ENCODE measurements at regions not wholly inside any gene's neighbourhood (a gene's known extent, or its start where the extent isn't known, plus 50 kb on each side); places are given as distances from the start of the nearest gene placed in this dataset.

GRCh38 chr20:57819691-57820380 lies 110.0 kb upstream of the PMEPA1 start:
- H3K4me3 ChIP-seq, result no peak overlapping the region
- TF ChIP-seq POLR2A (IDR thresholded peaks at IDR 0.05; ENCODE audit: low read depth), result no peak
- no peak for TF ChIP-seq EP300 (IDR thresholded peaks at IDR 0.05)
- no peak for TF ChIP-seq POLR2AphosphoS5 (IDR thresholded peaks at IDR 0.05)
- TF ChIP-seq, protein P1, sequence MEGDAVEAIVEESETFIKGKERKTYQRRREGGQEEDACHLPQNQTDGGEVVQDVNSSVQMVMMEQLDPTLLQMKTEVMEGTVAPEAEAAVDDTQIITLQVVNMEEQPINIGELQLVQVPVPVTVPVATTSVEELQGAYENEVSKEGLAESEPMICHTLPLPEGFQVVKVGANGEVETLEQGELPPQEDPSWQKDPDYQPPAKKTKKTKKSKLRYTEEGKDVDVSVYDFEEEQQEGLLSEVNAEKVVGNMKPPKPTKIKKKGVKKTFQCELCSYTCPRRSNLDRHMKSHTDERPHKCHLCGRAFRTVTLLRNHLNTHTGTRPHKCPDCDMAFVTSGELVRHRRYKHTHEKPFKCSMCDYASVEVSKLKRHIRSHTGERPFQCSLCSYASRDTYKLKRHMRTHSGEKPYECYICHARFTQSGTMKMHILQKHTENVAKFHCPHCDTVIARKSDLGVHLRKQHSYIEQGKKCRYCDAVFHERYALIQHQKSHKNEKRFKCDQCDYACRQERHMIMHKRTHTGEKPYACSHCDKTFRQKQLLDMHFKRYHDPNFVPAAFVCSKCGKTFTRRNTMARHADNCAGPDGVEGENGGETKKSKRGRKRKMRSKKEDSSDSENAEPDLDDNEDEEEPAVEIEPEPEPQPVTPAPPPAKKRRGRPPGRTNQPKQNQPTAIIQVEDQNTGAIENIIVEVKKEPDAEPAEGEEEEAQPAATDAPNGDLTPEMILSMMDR (IDR thresholded peaks at IDR 0.05), result no peak
- intact Hi-C loops (cut with DNase I), result no loop called here
- H3K36me3 ChIP-seq, result no peaks in the 10 kb centered on the region
- no peak overlapping the region for H3K27ac ChIP-seq (replicated peaks in 1 of 4)
- no peaks in the 10 kb centered on the region for H3K9me3 ChIP-seq
- peaks cover 0 to 8% (median 0%) of the 10 kb centered on the region in 4 donors for H3K4me1 ChIP-seq
- H3K27me3 ChIP-seq, result peaks cover 0 to 20% (median 0%) of the 10 kb centered on the region in 4 donors
- DNase-seq (ENCODE audit: extremely low spot score), result no peak
- 65% methylated on average over 4 of the region's 4 CpGs for WGBS

GRCh38 chr20:57819291-57819690 lies 109.5 kb upstream of the PMEPA1 start:
- Histone ChIP-seq H3K9me3 (no peaks in the 10 kb centered on the region), H3K36me3 (no peaks in the 10 kb centered on the region), H3K4me3 (no peak overlapping the region), H3K27me3 (peaks cover 0 to 20% (median 0%) of the 10 kb centered on the region in 4 donors), H3K4me1 (peaks cover 0 to 8% (median 0%) of the 10 kb centered on the region in 4 donors), H3K27ac (replicated peaks in 1 of 4) (no peak overlapping the region)
- DNase-seq (ENCODE audit: extremely low spot score), result no peak
- WGBS, result 95% methylated on average over 11 of the region's 11 CpGs
- TF ChIP-seq POLR2A (IDR thresholded peaks at IDR 0.05; ENCODE audit: low read depth) (no peak), POLR2AphosphoS5 (IDR thresholded peaks at IDR 0.05) (no peak), EP300 (IDR thresholded peaks at IDR 0.05) (no peak)
- TF ChIP-seq, protein P1 (IDR thresholded peaks at IDR 0.05), result no peak
- intact Hi-C loops (cut with DNase I), result no loop called here

DNA sequence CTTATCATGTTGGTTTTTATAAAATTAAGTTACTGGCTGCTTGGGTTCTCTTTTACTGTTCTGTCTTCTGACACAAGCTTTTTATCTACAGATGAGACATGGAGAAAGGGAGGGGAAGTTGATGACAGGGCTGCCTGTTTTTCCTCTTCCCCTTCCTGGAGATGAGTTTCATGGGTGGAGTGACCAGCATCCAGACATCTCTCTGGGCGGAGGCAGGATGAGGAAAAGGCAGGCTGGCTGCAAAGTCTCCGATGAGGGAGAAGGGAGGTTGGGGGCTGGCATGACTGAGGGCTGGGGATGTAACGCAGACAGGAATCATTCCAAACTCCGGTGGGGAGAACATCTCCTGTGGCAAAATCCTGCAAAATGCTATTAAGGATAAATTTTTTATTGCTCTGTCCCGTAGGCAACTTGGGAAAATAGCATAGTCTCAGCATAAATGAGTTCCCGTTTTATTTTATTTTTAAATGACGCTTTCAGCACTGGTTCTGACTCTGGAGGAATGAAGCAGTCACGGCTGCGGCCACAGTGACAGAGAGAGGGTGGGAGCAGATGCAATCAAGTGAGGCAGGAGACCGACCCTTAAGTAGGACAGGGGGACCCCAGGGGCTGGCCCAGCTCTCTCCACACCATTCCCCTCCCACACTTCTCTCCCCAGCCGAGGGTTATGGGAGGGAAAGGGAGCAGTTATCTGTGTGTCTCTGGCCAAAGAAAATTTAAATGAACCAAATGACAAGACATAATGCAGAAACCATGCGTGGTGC lies 108.8 kb upstream of the PMEPA1 start:
- intact Hi-C loops (cut with DNase I), result no loop called here
- Histone ChIP-seq H3K4me1 (peaks cover 0 to 8% (median 0%) of the 10 kb centered on the region in 4 donors), H3K4me3 (no peak overlapping the region), H3K36me3 (no peaks in the 10 kb centered on the region), H3K9me3 (no peaks in the 10 kb centered on the region), H3K27ac (replicated peaks in 1 of 4) (no peak overlapping the region), H3K27me3 (peaks cover 0 to 20% (median 0%) of the 10 kb centered on the region in 4 donors)
- WGBS, result 78% methylated on average over 12 of the region's 12 CpGs
- DNase-seq (ENCODE audit: extremely low spot score), result no peak
- TF ChIP-seq POLR2AphosphoS5 (IDR thresholded peaks at IDR 0.05) (no peak), POLR2A (IDR thresholded peaks at IDR 0.05; ENCODE audit: low read depth) (no peak), EP300 (IDR thresholded peaks at IDR 0.05) (no peak)
- TF ChIP-seq, protein P1 (IDR thresholded peaks at IDR 0.05), result no peak

DNA sequence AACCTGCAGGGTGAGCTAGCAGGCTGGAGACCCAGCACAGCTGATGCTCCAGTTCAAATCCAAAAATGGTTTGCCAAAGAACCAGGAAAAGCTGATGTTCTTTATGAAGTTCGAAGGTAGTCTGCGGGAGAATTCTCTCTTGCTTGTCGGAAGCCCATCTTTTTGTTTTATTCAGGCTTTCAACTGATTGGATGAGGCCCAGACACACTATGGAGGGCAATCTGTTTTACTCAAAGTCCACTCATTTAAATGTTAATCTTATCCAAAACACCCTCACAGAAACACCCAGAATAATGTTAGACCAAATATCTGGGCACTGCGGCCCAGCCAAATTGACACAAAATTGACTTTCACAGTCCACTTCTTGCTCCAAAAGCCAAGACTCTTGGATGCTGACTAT lies 105.6 kb upstream of the PMEPA1 start:
- H3K36me3 ChIP-seq, result no peaks in the 10 kb centered on the region
- H3K9me3 ChIP-seq, result no peaks in the 10 kb centered on the region
- no peak overlapping the region for H3K27ac ChIP-seq (replicated peaks in 1 of 4)
- peaks cover 0 to 7% (median 0%) of the 10 kb centered on the region in 4 donors for H3K27me3 ChIP-seq
- WGBS, result 72% methylated on average over 4 of the region's 4 CpGs
- H3K4me3 ChIP-seq, result no peak overlapping the region
- DNase-seq (ENCODE audit: extremely low spot score), result no peak
- intact Hi-C loops (cut with DNase I), result no loop called here
- H3K4me1 ChIP-seq, result peaks cover 0 to 19% (median 7%) of the 10 kb centered on the region in 4 donors
- TF ChIP-seq, protein P1 (IDR thresholded peaks at IDR 0.05), result no peak
- TF ChIP-seq EP300 (IDR thresholded peaks at IDR 0.05) (no peak), POLR2AphosphoS5 (IDR thresholded peaks at IDR 0.05) (no peak)
